GM12878 (cell line): ENCODE measurements at regions not wholly inside any gene's neighbourhood (a gene's known extent, or its start where the extent isn't known, plus 50 kb on each side); places are given as distances from the start of the nearest gene placed in this dataset.

Source experiments
- RELB ChIP-seq: fragments of 450-650 bp; IDR thresholded peaks from 2 replicates; pipeline ENCODE4 v1.6.1; 2017; ENCODE audit warnings: low read depth, mild to moderate bottlenecking, moderate library complexity
- TF ChIP-seq, protein P1 (sequence below): fragments of 450-650 bp; IDR thresholded peaks from 2 replicates; pipeline ENCODE4 v1.6.1; 2016; ENCODE audit warnings: mild to moderate bottlenecking, moderate library complexity, borderline replicate concordance
- TF ChIP-seq, protein P2 (sequence below), 3 experiments: IDR thresholded peaks in 2 of 3; conservative IDR thresholded peaks in 1 of 3; 2 replicates each; pipeline ENCODE4 v1.5.1; 2011; ENCODE audit warnings: low read depth in 3 of 3, low read length in 3 of 3, mild to moderate bottlenecking in 3 of 3, control low read depth in 2 of 3, moderate library complexity in 2 of 3, inconsistent platforms in 1 of 3, mixed read lengths in 1 of 3; ENCODE audit not compliant: control insufficient read depth in 2 of 3, insufficient read depth in 1 of 3; ENCODE audit errors: extremely low read depth in 1 of 3

GRCh38 chr7:106763717-106764116 lies 101.4 kb upstream of the PIK3CG start:
- TF ChIP-seq, protein P1, sequence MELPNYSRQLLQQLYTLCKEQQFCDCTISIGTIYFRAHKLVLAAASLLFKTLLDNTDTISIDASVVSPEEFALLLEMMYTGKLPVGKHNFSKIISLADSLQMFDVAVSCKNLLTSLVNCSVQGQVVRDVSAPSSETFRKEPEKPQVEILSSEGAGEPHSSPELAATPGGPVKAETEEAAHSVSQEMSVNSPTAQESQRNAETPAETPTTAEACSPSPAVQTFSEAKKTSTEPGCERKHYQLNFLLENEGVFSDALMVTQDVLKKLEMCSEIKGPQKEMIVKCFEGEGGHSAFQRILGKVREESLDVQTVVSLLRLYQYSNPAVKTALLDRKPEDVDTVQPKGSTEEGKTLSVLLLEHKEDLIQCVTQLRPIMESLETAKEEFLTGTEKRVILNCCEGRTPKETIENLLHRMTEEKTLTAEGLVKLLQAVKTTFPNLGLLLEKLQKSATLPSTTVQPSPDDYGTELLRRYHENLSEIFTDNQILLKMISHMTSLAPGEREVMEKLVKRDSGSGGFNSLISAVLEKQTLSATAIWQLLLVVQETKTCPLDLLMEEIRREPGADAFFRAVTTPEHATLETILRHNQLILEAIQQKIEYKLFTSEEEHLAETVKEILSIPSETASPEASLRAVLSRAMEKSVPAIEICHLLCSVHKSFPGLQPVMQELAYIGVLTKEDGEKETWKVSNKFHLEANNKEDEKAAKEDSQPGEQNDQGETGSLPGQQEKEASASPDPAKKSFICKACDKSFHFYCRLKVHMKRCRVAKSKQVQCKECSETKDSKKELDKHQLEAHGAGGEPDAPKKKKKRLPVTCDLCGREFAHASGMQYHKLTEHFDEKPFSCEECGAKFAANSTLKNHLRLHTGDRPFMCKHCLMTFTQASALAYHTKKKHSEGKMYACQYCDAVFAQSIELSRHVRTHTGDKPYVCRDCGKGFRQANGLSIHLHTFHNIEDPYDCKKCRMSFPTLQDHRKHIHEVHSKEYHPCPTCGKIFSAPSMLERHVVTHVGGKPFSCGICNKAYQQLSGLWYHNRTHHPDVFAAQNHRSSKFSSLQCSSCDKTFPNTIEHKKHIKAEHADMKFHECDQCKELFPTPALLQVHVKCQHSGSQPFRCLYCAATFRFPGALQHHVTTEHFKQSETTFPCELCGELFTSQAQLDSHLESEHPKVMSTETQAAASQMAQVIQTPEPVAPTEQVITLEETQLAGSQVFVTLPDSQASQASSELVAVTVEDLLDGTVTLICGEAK = no peak
- TF ChIP-seq, protein P2, sequence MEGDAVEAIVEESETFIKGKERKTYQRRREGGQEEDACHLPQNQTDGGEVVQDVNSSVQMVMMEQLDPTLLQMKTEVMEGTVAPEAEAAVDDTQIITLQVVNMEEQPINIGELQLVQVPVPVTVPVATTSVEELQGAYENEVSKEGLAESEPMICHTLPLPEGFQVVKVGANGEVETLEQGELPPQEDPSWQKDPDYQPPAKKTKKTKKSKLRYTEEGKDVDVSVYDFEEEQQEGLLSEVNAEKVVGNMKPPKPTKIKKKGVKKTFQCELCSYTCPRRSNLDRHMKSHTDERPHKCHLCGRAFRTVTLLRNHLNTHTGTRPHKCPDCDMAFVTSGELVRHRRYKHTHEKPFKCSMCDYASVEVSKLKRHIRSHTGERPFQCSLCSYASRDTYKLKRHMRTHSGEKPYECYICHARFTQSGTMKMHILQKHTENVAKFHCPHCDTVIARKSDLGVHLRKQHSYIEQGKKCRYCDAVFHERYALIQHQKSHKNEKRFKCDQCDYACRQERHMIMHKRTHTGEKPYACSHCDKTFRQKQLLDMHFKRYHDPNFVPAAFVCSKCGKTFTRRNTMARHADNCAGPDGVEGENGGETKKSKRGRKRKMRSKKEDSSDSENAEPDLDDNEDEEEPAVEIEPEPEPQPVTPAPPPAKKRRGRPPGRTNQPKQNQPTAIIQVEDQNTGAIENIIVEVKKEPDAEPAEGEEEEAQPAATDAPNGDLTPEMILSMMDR (IDR thresholded peaks at IDR 0.05 in 2 of 3, conservative IDR thresholded peaks at IDR 0.05 in 1 of 3; ENCODE audit: control insufficient read depth in 2 of 3, extremely low read depth in 1 of 3, insufficient read depth in 1 of 3, low read depth in 3 of 3, low read length in 3 of 3) = no peak
- no peak for TF ChIP-seq RELB
